B cell (primary cell): ENCODE measurements at regions not wholly inside any gene's neighbourhood (a gene's known extent, or its start where the extent isn't known, plus 50 kb on each side); places are given as distances from the start of the nearest gene placed in this dataset.

Experiments used
- ATAC-seq: fragments of 200-7000 bp; cut with Tn5 transposase; one replicate; pipeline ENCODE4 v1.10.0; 2021; ENCODE audit warnings: low read depth, mild to moderate bottlenecking, moderate number of reproducible peaks, moderate library complexity
- CTCF ChIA-PET: fragments of 350-600 bp; sonication (Branson Sonifier 250); formaldehyde crosslinking; loops from one replicate; lab custom pipeline; 2021; ENCODE audit warnings: antibody characterized with exemption, inconsistent platforms; lab: Charles Lee
- POLR2A ChIA-PET: fragments of 350-600 bp; sonication (Branson Sonifier 250); formaldehyde crosslinking; loops from one replicate; lab custom pipeline; 2021; ENCODE audit warnings: antibody characterized with exemption; lab: Charles Lee
- DNase-seq: peaks from one replicate; pipeline ENCODE4 v3.0.0; 2013
- H2AFZ ChIP-seq: 2 replicates; pipeline ENCODE4 v1.6.1; 2012; ENCODE audit warnings: mild to moderate bottlenecking, low read depth, low read length; ENCODE audit not compliant: insufficient read depth, poor library complexity, severe bottlenecking
- H3K27ac ChIP-seq, 2 donors: 1 replicate in 1 of 2; 2 replicates in 1 of 2; pipeline ENCODE4 v1.5.1; 2012 to 2013; ENCODE audit warnings: low read length in 2 of 2, mild to moderate bottlenecking in 2 of 2, moderate library complexity in 1 of 2
- H3K27me3 ChIP-seq, 4 experiments: fragments of 200-600 bp in 1 of 4; sonication (generic) in 1 of 4; replicated peaks in 1 of 4; 1 replicate in 2 of 4; 2 replicates in 2 of 4; pipeline versions ENCODE4 v1.6.1 to v1.7.0; 2013 to 2016; ENCODE audit warnings: low read length in 3 of 4, mild to moderate bottlenecking in 2 of 4, mixed read lengths in 1 of 4, moderate library complexity in 1 of 4; ENCODE audit not compliant: insufficient read depth in 4 of 4, control insufficient read depth in 3 of 4; ENCODE audit errors: control extremely low read depth in 1 of 4
- H3K36me3 ChIP-seq, 2 experiments: replicated peaks in 1 of 2; 1 replicate in 1 of 2; 2 replicates in 1 of 2; pipeline versions ENCODE4 v1.6.1 to v1.7.1; 2013; ENCODE audit warnings: low read length in 1 of 2; ENCODE audit not compliant: insufficient read depth in 2 of 2, control insufficient read depth in 1 of 2; ENCODE audit errors: control extremely low read depth in 1 of 2, extremely low read depth in 1 of 2
- H3K4me1 ChIP-seq, 2 donors: fragments of 200-600 bp in 1 of 2; sonication (generic) in 1 of 2; 1 replicate in 1 of 2; 2 replicates in 1 of 2; pipeline versions ENCODE4 v1.5.1 to v1.6.1; 2013 to 2017; ENCODE audit warnings: low read length in 2 of 2; ENCODE audit not compliant: control insufficient read depth in 2 of 2, insufficient read depth in 2 of 2
- H3K4me2 ChIP-seq: replicated peaks from 2 replicates; pipeline ENCODE3; 2012; ENCODE audit warnings: mild to moderate bottlenecking, low read depth, low read length; ENCODE audit not compliant: poor library complexity, severe bottlenecking
- H3K4me3 ChIP-seq, 5 experiments: fragments of 200-600 bp in 1 of 5; sonication (generic) in 1 of 5; 1 replicate in 3 of 5; 2 replicates in 2 of 5; pipeline versions ENCODE4 v1.5.1 to v1.7.0; 2011 to 2016; ENCODE audit warnings: low read length in 4 of 5, mild to moderate bottlenecking in 4 of 5, low read depth in 2 of 5, control low read depth in 1 of 5, moderate library complexity in 1 of 5; ENCODE audit not compliant: insufficient read depth in 1 of 5; ENCODE audit errors: control extremely low read depth in 1 of 5, extremely low read depth in 1 of 5
- H3K79me2 ChIP-seq: fragments of 200-600 bp; sonication (generic); one replicate; pipeline ENCODE4 v1.6.0; 2016; ENCODE audit warnings: low read length; ENCODE audit not compliant: control insufficient read depth, insufficient read depth
- H3K9ac ChIP-seq: fragments of 200-600 bp; sonication (generic); 2 replicates; pipeline ENCODE4 v1.6.1; 2017; ENCODE audit warnings: mild to moderate bottlenecking, low read length, moderate library complexity
- H3K9me3 ChIP-seq, 3 donors: one replicate each; pipeline versions ENCODE4 v1.6.1 to v1.7.1; 2013; ENCODE audit warnings: low read length in 2 of 3; ENCODE audit not compliant: control insufficient read depth in 2 of 3, insufficient read depth in 1 of 3; ENCODE audit errors: control extremely low read depth in 1 of 3
- H4K20me1 ChIP-seq: 2 replicates; pipeline ENCODE4 v1.6.0; 2012; ENCODE audit warnings: mild to moderate bottlenecking, low read length; ENCODE audit not compliant: insufficient read depth, control insufficient read depth, poor library complexity, severe bottlenecking
- H3K27ac Mint-ChIP-seq: one replicate; pipeline ENCODE4 v1.8.0; 2021; ENCODE audit warnings: mixed read lengths
- H3K27me3 Mint-ChIP-seq: one replicate; pipeline ENCODE4 v1.8.0; 2021; ENCODE audit warnings: mixed read lengths
- H3K4me1 Mint-ChIP-seq: one replicate; pipeline ENCODE4 v1.8.0; 2021; ENCODE audit warnings: mixed read lengths
- H3K4me3 Mint-ChIP-seq: one replicate; pipeline ENCODE4 v1.8.0; 2021; ENCODE audit warnings: mixed read lengths
- H3K9me3 Mint-ChIP-seq: one replicate; pipeline ENCODE4 v1.8.0; 2022; ENCODE audit warnings: mixed read lengths; ENCODE audit not compliant: insufficient read depth
- CTCF ChIP-seq: fragments of 200-600 bp; IDR thresholded peaks from one replicate; pipeline ENCODE4 v1.8.0; 2022; ENCODE audit warnings: antibody characterized with exemption, mild to moderate bottlenecking
- EZH2 ChIP-seq: IDR thresholded peaks from 2 replicates; pipeline ENCODE4 v1.6.1; 2012; ENCODE audit warnings: borderline replicate concordance, low read depth, mild to moderate bottlenecking, moderate library complexity, low read length; ENCODE audit not compliant: insufficient read depth, poor library complexity, severe bottlenecking
- WGBS: methylation state at CpG from one replicate; pipeline ENCODE4 v1.1.5; 2013; ENCODE audit warnings: missing lambda C conversion rate; ENCODE audit not compliant: insufficient coverage; 5-methylcytosine and 5-hydroxymethylcytosine counted together
- intact Hi-C: fragments of 100-400 bp; cut with micrococcal nuclease; formaldehyde crosslinking; loops from one replicate; pipeline ENCODE4 v1.10.0; 2022

- no peak overlapping the region for H3K9ac ChIP-seq
- no CpG with 5 or more reads among the region's 3 CpGs for WGBS
- H3K4me1 ChIP-seq, result no peaks in the 10 kb centered on the region
- H3K36me3 ChIP-seq, result no peaks in the 10 kb centered on the region
- DNase-seq (no peak), ATAC-seq (no peak)
- H3K4me3 ChIP-seq, result no peak overlapping the region
- no peak overlapping the region for H2AFZ ChIP-seq
- no peaks in the 10 kb centered on the region for H3K9me3 Mint-ChIP-seq
- H3K27me3 Mint-ChIP-seq, result peaks cover 28% of the 10 kb centered on the region
- intact Hi-C loops, result no loop called here
- no peak overlapping the region for H3K27ac Mint-ChIP-seq
- H3K4me2 ChIP-seq, result no peak overlapping the region
- no peaks in the 10 kb centered on the region for H4K20me1 ChIP-seq
- ChIA-PET POLR2A (no interaction called here), CTCF (no interaction called here)
- no peaks in the 10 kb centered on the region for H3K79me2 ChIP-seq
- peaks cover 0 to 9% (median 2%) of the 10 kb centered on the region in 4 experiments for H3K27me3 ChIP-seq
- TF ChIP-seq EZH2, result no peak
- no peak for TF ChIP-seq CTCF
- H3K27ac ChIP-seq, result no peak overlapping the region
- no peak overlapping the region for H3K4me3 Mint-ChIP-seq
- no peaks in the 10 kb centered on the region for H3K4me1 Mint-ChIP-seq
- no peaks in the 10 kb centered on the region for H3K9me3 ChIP-seq
These were observed 132.3 kb downstream of the UNC5CL start for GRCh38 chr6:40906759-40907158.

- no peaks in the 10 kb centered on the region for H4K20me1 ChIP-seq
- Mint-ChIP-seq H3K27me3 (peaks cover 22% of the 10 kb centered on the region), H3K9me3 (no peaks in the 10 kb centered on the region), H3K4me1 (no peaks in the 10 kb centered on the region), H3K27ac (no peak overlapping the region), H3K4me3 (no peak overlapping the region)
- H3K27ac ChIP-seq, result no peak overlapping the region
- TF ChIP-seq CTCF (no peak), EZH2 (no peak)
- no peaks in the 10 kb centered on the region for H3K36me3 ChIP-seq
- CTCF ChIA-PET, result no interaction called here
- WGBS, result 80% methylated on average over 1 of the region's 2 CpGs
- H3K9me3 ChIP-seq, result no peaks in the 10 kb centered on the region
- H2AFZ ChIP-seq, result no peak overlapping the region
- POLR2A ChIA-PET, result no interaction called here
- H3K9ac ChIP-seq, result no peak overlapping the region
- H3K4me2 ChIP-seq, result no peak overlapping the region
- ATAC-seq, result no peak
- intact Hi-C loops, result no loop called here
- H3K4me3 ChIP-seq, result no peak overlapping the region
- H3K27me3 ChIP-seq, result peaks cover 0 to 9% (median 4%) of the 10 kb centered on the region in 4 experiments
- no peak for DNase-seq
- no peaks in the 10 kb centered on the region for H3K4me1 ChIP-seq
- H3K79me2 ChIP-seq, result no peaks in the 10 kb centered on the region
These were observed 134.3 kb downstream of the UNC5CL start for GRCh38 chr6:40904583-40905194.
